ENCODE measurements at regions not wholly inside any gene's neighbourhood (a gene's known extent, or its start where the extent isn't known, plus 50 kb on each side); places are given as distances from the start of the nearest gene placed in this dataset.

DNA sequence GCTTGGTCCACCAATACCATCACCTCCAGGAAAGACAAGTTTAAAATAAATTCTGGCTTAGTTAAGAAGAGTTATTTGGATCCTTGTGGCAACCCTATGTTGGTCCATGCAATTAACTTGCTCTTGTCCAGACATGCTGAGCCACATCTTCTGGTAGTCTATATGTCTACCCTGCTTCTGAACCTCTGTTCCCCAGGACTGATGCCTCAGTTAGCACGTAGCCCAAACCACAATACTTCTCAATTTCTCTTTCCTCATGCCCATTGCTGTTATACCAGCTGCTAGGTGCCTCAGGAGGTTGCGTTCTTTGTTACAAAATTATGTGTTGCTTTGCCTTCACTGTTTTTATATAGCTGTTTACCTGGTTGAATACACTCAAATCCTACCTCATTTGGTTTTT, 116.4 kb upstream of the KCNQ5 start:
- TF ChIP-seq, protein P1, sequence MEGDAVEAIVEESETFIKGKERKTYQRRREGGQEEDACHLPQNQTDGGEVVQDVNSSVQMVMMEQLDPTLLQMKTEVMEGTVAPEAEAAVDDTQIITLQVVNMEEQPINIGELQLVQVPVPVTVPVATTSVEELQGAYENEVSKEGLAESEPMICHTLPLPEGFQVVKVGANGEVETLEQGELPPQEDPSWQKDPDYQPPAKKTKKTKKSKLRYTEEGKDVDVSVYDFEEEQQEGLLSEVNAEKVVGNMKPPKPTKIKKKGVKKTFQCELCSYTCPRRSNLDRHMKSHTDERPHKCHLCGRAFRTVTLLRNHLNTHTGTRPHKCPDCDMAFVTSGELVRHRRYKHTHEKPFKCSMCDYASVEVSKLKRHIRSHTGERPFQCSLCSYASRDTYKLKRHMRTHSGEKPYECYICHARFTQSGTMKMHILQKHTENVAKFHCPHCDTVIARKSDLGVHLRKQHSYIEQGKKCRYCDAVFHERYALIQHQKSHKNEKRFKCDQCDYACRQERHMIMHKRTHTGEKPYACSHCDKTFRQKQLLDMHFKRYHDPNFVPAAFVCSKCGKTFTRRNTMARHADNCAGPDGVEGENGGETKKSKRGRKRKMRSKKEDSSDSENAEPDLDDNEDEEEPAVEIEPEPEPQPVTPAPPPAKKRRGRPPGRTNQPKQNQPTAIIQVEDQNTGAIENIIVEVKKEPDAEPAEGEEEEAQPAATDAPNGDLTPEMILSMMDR (IDR thresholded peaks at IDR 0.05), result no peak
- no peak for TF ChIP-seq POLR2A (IDR thresholded peaks at IDR 0.05)

Data from lower leg skin (tissue), 3 donors.